ENCODE measurements at regions not wholly inside any gene's neighbourhood (a gene's known extent, or its start where the extent isn't known, plus 50 kb on each side); places are given as distances from the start of the nearest gene placed in this dataset.

DNA sequence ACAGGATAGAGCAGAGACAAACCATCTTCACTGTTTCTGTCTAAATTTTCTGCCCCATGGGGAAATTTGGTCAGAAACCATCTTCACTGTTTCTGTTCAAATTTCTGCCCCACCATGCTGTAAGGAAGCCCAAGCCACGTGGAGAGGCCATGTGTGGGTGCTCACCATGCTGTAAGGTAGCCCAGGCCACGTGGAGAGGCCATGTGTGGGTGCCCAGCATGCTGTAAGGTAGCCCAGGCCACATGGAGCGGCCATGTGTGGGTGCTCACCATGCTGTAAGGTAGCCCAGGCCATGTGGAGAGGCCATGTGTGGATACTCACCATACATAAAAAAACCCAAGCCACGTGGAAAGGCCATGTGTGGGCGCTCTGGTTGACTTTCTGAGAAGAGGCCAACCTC is 1088.7 kb upstream of the AUTS2 start:
- Mint-ChIP-seq H3K4me3 (ENCODE audit: low read depth) (no peak overlapping the region), H3K27ac (no peak overlapping the region), H3K36me3 (ENCODE audit: low read depth) (no peaks in the 10 kb centered on the region), H3K9me3 (peaks cover 62% of the 10 kb centered on the region), H3K27me3 (ENCODE audit: low read depth) (no peaks in the 10 kb centered on the region), H3K4me1 (ENCODE audit: low read depth) (no peaks in the 10 kb centered on the region)
- no peak for DNase-seq (ENCODE audit: low spot score)
- intact Hi-C loops (cut with micrococcal nuclease): no loop called here

DNA sequence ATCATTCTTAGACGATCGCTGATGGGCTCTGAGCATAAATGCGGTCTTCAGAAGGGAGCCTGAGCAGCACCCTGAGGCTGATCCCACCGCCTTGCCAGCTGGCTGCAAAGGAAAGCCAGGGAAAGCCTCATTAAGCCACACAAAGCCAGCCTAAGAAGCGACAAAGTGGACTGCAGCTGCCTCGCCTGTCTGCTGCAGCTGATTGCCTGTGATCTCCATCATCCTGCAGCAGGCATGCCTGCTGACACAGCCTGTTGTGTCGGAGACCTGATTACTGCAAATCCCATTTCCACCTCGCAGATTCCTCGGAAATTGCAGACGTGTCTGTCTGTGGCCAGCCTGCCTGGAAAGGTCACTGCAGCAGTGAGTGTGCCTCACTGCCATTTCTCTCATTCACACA is 1087.0 kb upstream of the AUTS2 start:
- Mint-ChIP-seq H3K27me3 (ENCODE audit: low read depth) (no peaks in the 10 kb centered on the region), H3K27ac (no peak overlapping the region), H3K4me3 (ENCODE audit: low read depth) (no peak overlapping the region), H3K9me3 (peaks cover 68% of the 10 kb centered on the region), H3K36me3 (ENCODE audit: low read depth) (no peaks in the 10 kb centered on the region), H3K4me1 (ENCODE audit: low read depth) (no peaks in the 10 kb centered on the region)
- no peak for DNase-seq (ENCODE audit: low spot score)
- intact Hi-C loops (cut with micrococcal nuclease): no loop called here

DNA sequence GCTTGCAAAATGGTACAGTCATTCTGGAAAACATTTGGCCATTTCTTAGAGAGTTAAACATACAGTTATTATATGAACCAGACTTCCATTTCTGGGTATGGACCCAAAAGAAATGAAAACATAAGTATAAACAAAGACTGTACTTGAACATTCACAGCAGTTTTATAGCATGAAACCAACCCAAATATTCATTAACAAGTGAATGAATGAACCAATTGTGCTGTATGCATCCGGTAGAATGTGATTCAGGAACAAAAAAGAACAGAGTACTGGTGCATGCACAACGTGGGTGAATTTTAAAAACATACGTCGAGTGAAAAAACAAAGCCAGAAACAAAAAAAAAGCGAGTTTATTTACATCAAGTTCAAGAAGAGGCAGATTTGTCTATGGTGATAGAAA is 1085.8 kb upstream of the AUTS2 start:
- H3K9me3 Mint-ChIP-seq: peaks cover 59% of the 10 kb centered on the region
- no peaks in the 10 kb centered on the region for H3K4me1 Mint-ChIP-seq (ENCODE audit: low read depth)
- DNase-seq (ENCODE audit: low spot score): no peak
- H3K36me3 Mint-ChIP-seq (ENCODE audit: low read depth): no peaks in the 10 kb centered on the region
- no peak overlapping the region for H3K27ac Mint-ChIP-seq
- H3K27me3 Mint-ChIP-seq (ENCODE audit: low read depth): no peaks in the 10 kb centered on the region
- no peak overlapping the region for H3K4me3 Mint-ChIP-seq (ENCODE audit: low read depth)
- intact Hi-C loops (cut with micrococcal nuclease): no loop called here

DNA sequence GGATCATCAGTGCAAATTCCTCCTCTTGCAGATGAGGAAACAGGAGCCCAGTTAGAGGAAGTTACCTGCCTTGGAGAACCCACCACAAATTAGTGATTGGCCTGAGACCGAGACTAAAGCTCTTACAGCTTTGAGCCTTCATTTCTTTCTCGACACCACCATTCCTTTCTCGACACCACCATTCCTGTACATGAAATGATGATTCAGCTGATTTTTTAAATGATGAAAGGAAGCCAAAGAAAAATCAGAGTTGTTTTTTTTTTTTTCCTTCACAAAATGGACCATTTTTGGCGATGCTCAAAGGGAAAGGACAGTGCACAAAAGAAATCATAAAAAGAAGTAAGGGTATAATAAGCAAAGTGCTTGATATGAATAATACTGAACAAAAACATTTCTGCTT is 1080.2 kb upstream of the AUTS2 start:
- Mint-ChIP-seq H3K9me3 (peaks cover 68% of the 10 kb centered on the region), H3K27me3 (ENCODE audit: low read depth) (no peaks in the 10 kb centered on the region)

DNA sequence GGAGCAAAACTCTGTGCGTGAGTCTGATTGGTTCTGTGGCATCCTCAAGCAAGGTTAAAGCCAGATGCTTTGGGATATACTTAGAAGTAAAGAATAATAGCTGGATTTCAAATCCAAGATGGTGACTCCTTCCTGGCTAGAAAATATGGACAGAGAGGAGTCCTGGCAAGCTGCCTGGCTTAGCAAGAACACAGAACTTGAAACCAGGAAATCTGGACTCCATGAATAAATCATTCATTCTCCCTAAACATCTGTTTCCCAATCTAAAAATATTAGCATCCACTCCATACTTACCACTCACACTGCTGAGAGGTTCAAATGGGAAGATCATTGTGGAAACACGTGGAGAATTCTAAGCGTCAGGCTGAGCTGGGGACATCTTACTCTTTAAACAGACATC is 1074.1 kb upstream of the AUTS2 start:
- H3K36me3 Mint-ChIP-seq (ENCODE audit: low read depth): no peaks in the 10 kb centered on the region
- peaks cover 74% of the 10 kb centered on the region for H3K9me3 Mint-ChIP-seq
- no peak overlapping the region for H3K27ac Mint-ChIP-seq

More for the DNA sequence above, 1080.2 kb upstream of the AUTS2 start:
- Mint-ChIP-seq H3K4me3 (ENCODE audit: low read depth) (no peak overlapping the region), H3K4me1 (ENCODE audit: low read depth) (no peaks in the 10 kb centered on the region), H3K27ac (no peak overlapping the region), H3K36me3 (ENCODE audit: low read depth) (no peaks in the 10 kb centered on the region)
- intact Hi-C loops (cut with micrococcal nuclease): no loop called here
- no peak for DNase-seq (ENCODE audit: low spot score)

DNA sequence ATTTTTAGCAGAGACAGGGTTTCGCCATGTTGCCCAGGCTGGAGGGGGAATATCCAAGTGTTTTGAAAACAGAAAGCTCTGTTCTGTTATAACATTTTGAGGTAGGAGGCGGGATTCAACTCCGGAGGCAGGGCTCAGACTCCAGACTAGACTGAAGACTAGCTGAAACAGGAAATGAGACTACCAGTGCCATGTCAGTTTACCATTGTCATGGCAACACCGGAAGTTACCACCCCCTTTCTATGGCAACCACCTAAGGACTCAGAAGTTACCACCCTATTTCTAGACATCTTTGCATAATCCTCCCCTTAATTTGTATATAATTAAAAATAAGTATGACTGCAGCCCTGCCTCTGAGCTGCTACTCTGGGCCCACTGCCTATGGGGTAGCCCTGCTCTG is 1069.1 kb upstream of the AUTS2 start:
- Mint-ChIP-seq H3K36me3 (ENCODE audit: low read depth) (no peaks in the 10 kb centered on the region), H3K9me3 (peaks cover 78% of the 10 kb centered on the region), H3K27me3 (ENCODE audit: low read depth) (no peaks in the 10 kb centered on the region), H3K27ac (no peak overlapping the region), H3K4me3 (ENCODE audit: low read depth) (no peak overlapping the region), H3K4me1 (ENCODE audit: low read depth) (no peaks in the 10 kb centered on the region)
- intact Hi-C loops (cut with micrococcal nuclease): no loop called here
- no peak for DNase-seq (ENCODE audit: low spot score)

More for the DNA sequence above, 1074.1 kb upstream of the AUTS2 start:
- Mint-ChIP-seq H3K4me1 (ENCODE audit: low read depth) (no peaks in the 10 kb centered on the region), H3K4me3 (ENCODE audit: low read depth) (no peak overlapping the region), H3K27me3 (ENCODE audit: low read depth) (no peaks in the 10 kb centered on the region)
- intact Hi-C loops (cut with micrococcal nuclease): no loop called here
- no peak for DNase-seq (ENCODE audit: low spot score)

DNA sequence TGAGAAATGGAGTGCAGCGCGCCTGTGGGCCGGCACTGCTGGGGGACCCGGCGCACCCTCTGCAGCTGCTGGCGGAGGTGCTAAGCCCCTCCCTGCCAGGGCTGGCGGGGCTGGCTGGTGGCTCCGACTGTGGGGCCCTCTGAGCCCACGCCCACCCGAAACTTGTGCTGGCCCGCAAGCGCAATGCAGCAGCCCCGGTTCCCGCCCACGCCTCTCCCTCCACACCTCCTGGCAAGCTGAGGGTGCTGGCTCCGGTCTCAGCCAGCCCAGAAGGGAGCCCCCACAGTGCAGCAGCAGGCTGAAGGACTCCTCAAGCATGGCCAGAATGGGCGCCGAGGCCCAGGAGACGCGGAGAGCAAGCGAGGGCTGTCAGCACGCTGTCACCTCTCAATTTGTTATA is 1063.0 kb upstream of the AUTS2 start:
- Mint-ChIP-seq H3K4me1 (ENCODE audit: low read depth) (no peaks in the 10 kb centered on the region), H3K9me3 (peaks cover 53% of the 10 kb centered on the region), H3K36me3 (ENCODE audit: low read depth) (no peaks in the 10 kb centered on the region), H3K27me3 (ENCODE audit: low read depth) (no peaks in the 10 kb centered on the region), H3K27ac (no peak overlapping the region), H3K4me3 (ENCODE audit: low read depth) (no peak overlapping the region)
- intact Hi-C loops (cut with micrococcal nuclease): no loop called here
- no peak for DNase-seq (ENCODE audit: low spot score)

DNA sequence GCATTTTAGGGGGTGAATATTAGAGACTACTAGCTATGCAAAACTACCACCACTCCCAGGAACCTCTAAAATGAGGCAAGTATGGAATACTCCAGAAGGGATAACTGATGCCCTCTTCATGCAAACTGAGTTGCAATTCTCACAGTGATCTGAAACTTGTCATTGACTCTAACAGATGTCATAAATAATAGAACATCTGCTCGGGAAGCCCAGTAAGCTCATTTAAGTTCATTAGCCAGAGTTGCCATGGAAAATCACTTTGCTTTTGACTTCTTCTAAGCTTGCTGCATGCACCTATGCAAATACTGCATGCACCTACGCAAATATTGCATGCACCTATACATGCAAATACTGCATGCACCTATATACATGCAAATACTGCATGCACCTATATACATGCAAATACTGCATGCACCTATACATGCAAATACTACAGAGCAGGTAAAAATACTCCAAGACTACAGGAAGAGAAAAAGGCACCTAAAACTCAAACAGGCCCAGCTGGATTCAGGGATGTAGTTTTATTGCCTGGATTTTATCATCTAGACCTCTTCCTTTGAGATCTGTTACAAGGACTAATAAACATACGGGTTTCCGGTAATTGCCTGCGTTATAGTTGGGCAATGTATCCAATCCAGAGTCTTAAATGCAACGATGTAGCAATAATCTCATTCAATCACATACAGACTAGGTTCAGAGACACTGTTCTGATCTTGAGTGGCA is 1061.1 kb upstream of the AUTS2 start:
- Mint-ChIP-seq H3K9me3 (peaks cover 49% of the 10 kb centered on the region), H3K36me3 (ENCODE audit: low read depth) (no peaks in the 10 kb centered on the region), H3K4me3 (ENCODE audit: low read depth) (no peak overlapping the region), H3K27ac (no peak overlapping the region), H3K4me1 (ENCODE audit: low read depth) (no peaks in the 10 kb centered on the region), H3K27me3 (ENCODE audit: low read depth) (no peaks in the 10 kb centered on the region)
- DNase-seq (ENCODE audit: low spot score): no peak
- intact Hi-C loops (cut with micrococcal nuclease): no loop called here

DNA sequence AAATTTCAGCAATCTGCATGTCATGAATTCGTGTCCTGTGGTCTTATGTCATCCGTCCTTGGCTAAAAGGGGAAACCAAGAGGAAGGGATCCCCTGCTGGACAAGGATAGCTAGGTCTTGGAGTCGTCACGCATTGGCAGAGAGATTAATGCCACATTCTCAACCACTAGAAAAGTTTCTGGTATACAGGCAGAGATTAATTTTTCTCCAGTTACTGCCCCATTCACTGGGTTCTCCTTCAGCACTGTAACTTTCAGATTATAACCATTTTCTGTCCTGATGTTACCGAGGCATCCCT is 1060.6 kb upstream of the AUTS2 start:
- intact Hi-C loops (cut with micrococcal nuclease): no loop called here
- Mint-ChIP-seq H3K9me3 (peaks cover 48% of the 10 kb centered on the region), H3K27ac (no peak overlapping the region), H3K4me3 (ENCODE audit: low read depth) (no peak overlapping the region), H3K36me3 (ENCODE audit: low read depth) (no peaks in the 10 kb centered on the region), H3K27me3 (ENCODE audit: low read depth) (no peaks in the 10 kb centered on the region), H3K4me1 (ENCODE audit: low read depth) (no peaks in the 10 kb centered on the region)
- DNase-seq (ENCODE audit: low spot score): no peak

DNA sequence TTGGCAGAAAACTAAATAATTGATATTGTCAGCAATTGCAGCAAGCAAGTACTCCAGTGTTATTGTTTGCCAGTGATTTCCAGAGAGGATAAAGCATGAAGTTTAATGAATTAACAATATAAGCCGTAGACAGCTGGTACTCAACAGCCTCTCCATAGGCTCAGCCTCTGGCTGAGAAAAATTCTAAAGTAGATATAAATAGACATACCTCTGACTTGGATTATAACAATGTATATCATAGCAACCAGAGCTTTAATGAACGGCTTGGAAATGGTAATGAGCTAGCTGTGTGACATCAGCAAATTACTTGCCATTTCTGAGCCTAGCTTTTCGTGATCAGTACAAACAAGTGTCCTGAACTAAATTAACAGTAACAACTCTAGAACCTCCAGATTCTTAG is 1055.4 kb upstream of the AUTS2 start:
- DNase-seq (ENCODE audit: low spot score): no peak
- no peak overlapping the region for H3K4me3 Mint-ChIP-seq (ENCODE audit: low read depth)
- H3K4me1 Mint-ChIP-seq (ENCODE audit: low read depth): no peaks in the 10 kb centered on the region
- no peaks in the 10 kb centered on the region for H3K27me3 Mint-ChIP-seq (ENCODE audit: low read depth)
- no peak overlapping the region for H3K27ac Mint-ChIP-seq
- H3K36me3 Mint-ChIP-seq (ENCODE audit: low read depth): no peaks in the 10 kb centered on the region
- intact Hi-C loops (cut with micrococcal nuclease): no loop called here
- peaks cover 54% of the 10 kb centered on the region for H3K9me3 Mint-ChIP-seq

DNA sequence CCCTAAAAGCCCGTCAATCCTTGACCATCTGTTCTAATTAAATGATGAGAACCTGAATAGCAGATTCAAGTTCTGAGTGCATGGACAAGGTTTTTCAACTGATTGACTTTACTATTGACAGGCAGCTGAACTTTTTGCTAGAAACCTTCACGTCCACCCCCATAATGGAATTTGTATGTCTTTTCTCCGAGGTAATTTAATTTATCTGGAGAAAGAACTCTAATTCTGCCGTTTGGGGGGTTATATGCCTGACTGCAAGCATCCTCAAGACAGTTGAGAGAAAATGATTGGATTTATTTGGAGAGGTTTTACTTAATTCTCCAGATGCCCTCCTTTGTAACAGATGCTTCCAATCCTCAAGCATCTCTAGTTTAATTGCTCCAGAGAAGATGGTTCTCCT is 1053.4 kb upstream of the AUTS2 start:
- intact Hi-C loops (cut with micrococcal nuclease): no loop called here
- Mint-ChIP-seq H3K27ac (no peak overlapping the region), H3K27me3 (ENCODE audit: low read depth) (no peaks in the 10 kb centered on the region), H3K4me1 (ENCODE audit: low read depth) (no peaks in the 10 kb centered on the region), H3K9me3 (peaks cover 50% of the 10 kb centered on the region), H3K4me3 (ENCODE audit: low read depth) (no peak overlapping the region), H3K36me3 (ENCODE audit: low read depth) (no peaks in the 10 kb centered on the region)
- no peak for DNase-seq (ENCODE audit: low spot score)

DNA sequence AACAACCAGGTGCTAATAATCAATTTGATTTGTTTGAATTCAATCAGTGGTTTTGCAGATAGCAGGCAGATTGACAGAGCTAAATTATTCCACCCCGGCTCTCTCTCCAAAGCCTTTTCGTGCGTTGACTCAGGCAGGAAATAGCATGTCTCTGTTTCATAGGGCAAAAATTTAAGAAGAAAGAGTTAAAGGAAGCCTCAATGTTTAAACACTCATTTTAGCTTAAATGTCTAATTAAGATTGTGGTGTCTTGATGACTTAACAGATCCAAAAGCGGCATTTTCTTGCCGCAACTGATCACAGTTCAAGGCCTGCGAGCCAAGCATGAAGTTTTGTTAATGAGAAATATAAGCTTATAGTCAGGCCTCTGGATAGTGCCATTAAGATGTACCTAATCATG is 1051.1 kb upstream of the AUTS2 start:
- no peak for DNase-seq (ENCODE audit: low spot score)
- Mint-ChIP-seq H3K4me3 (ENCODE audit: low read depth) (no peak overlapping the region), H3K9me3 (peaks cover 44% of the 10 kb centered on the region), H3K27ac (no peak overlapping the region), H3K36me3 (ENCODE audit: low read depth) (no peaks in the 10 kb centered on the region), H3K4me1 (ENCODE audit: low read depth) (no peaks in the 10 kb centered on the region), H3K27me3 (ENCODE audit: low read depth) (no peaks in the 10 kb centered on the region)
- intact Hi-C loops (cut with micrococcal nuclease): no loop called here

DNA sequence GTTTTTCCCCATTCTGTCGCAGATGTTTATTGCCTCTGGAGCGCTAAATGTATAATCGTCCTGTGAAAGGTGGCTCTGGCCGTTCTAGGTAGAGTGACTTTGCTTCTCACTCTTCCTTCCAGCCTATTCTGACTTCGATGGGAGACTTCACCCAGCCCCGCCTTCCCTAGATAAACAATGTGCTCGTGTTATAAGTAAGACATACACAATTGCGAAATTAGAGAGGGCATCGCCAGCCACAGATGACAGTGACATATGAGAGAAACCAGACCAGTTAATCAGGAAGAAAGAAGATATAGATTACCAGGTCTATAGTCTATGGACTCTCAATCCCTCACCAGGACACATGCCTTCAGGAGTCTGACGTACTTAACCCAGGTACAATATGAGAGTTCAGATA is 1050.5 kb upstream of the AUTS2 start:
- Mint-ChIP-seq H3K9me3 (peaks cover 41% of the 10 kb centered on the region), H3K27ac (no peak overlapping the region), H3K4me3 (ENCODE audit: low read depth) (no peak overlapping the region), H3K4me1 (ENCODE audit: low read depth) (no peaks in the 10 kb centered on the region), H3K36me3 (ENCODE audit: low read depth) (no peaks in the 10 kb centered on the region), H3K27me3 (ENCODE audit: low read depth) (no peaks in the 10 kb centered on the region)
- DNase-seq (ENCODE audit: low spot score): no peak
- intact Hi-C loops (cut with micrococcal nuclease): no loop called here

DNA sequence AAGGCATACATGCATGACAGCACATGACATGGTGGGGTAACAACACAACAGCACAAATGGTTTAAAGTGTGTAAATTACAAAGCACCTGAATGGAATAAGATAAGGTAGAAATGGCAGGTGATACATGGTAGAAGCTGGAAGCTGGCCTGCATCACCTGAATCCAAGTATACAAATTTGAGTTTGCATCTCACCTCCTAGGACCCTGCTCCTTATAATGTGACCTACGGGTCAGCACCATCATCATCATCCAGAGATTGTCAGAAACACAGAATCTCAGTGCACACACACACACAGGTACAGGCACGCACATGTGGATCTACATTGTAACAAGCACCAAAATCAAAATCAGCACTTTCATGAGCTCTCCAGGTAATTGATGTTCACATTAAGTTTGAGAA is 1048.2 kb upstream of the AUTS2 start:
- intact Hi-C loops (cut with micrococcal nuclease): no loop called here
- no peaks in the 10 kb centered on the region for H3K4me1 Mint-ChIP-seq (ENCODE audit: low read depth)
- no peak for DNase-seq (ENCODE audit: low spot score)
- H3K4me3 Mint-ChIP-seq (ENCODE audit: low read depth): no peak overlapping the region
- H3K27me3 Mint-ChIP-seq (ENCODE audit: low read depth): no peaks in the 10 kb centered on the region
- H3K27ac Mint-ChIP-seq: no peak overlapping the region
- H3K36me3 Mint-ChIP-seq (ENCODE audit: low read depth): no peaks in the 10 kb centered on the region
- H3K9me3 Mint-ChIP-seq: peaks cover 40% of the 10 kb centered on the region
